HUDEP-2 (cell line): ENCODE measurements at regions not wholly inside any gene's neighbourhood (a gene's known extent, or its start where the extent isn't known, plus 50 kb on each side); places are given as distances from the start of the nearest gene placed in this dataset.
"Not testable (repeated sequence)": the region's sequence is repeated elsewhere in the genome, so short reads cannot be mapped to it uniquely, and the experiment has no call there.

Experiments
- DNase-seq, 76 experiments: peaks; one replicate each; lab custom pipeline; 2025; ENCODE audit not compliant: unreplicated experiment in 76 of 76; lab: John Stamatoyannopoulos, UW

- DNase-seq = no peak
These were observed 96.6 kb upstream of the SRD5A3 start for GRCh38 chr4:55249476-55249875.

GRCh38 chr4:55251342-55251741 is 94.7 kb upstream of the SRD5A3 start:
- no peak for DNase-seq

DNA sequence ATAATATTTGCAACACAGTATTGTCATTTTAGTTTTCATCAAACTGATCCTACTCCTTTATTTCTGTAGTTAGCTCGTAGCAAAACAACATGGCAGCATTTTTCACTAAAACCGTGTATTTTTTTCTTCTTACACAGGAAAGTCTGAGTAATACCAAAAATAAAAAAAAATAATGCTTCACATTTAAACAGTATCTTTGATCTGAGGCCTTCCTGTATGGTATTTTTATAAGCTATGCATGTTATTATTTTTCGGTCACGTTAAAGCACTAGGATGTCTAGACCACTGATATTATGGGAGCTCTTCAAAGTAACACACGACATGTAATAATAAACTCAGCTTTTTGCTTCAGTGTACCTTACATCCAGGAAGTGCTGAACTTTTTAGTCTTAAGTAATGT is 94.1 kb upstream of the SRD5A3 start:
- no peak for DNase-seq

GRCh38 chr4:55253948-55254593 is 92.0 kb upstream of the SRD5A3 start:
- no peak for DNase-seq

DNA sequence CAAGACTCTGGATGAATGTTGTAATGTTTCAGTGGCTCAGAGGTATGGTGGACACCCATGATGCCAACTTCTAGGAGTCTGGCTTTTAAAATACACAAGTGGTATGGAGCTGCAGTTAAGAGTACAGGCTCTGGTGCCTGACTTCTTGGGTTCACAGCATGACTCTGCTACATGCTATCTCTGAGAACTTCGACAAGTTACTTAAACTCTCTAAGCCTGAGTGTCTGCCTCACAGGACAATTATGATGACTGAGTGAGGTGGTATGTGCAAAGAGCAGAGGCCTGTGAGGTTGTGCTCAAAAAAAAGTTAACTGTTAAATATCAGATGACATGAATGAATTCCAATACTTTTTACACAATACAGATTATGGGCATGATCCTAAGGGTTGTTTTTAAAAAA is 90.9 kb upstream of the SRD5A3 start:
- no peak for DNase-seq

DNA sequence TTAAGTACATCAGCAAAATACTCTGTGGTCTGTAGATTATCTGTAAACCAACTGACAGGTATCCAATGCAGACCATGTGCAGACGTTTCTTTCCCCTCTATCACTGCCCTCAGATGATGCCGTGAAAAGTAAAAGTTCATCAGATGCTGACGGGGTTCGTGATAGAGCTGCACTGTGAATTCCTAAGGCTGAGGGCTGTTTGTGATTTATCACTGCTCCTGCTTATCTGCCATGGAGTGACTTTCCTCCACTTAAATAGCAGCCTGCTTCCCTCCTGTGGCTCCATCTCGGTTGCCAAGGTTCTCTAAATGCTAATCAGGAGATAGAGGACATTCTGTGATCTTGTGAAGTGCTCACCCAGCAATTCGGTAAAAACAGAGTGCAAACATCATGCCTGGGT is 89.3 kb upstream of the SRD5A3 start:
- DNase-seq = no peak

- DNase-seq = no peak
These were observed 87.7 kb upstream of the SRD5A3 start for GRCh38 chr4:55258152-55258865.

GRCh38 chr4:55259294-55259693 is 86.7 kb upstream of the SRD5A3 start:
- DNase-seq = no peak

DNA sequence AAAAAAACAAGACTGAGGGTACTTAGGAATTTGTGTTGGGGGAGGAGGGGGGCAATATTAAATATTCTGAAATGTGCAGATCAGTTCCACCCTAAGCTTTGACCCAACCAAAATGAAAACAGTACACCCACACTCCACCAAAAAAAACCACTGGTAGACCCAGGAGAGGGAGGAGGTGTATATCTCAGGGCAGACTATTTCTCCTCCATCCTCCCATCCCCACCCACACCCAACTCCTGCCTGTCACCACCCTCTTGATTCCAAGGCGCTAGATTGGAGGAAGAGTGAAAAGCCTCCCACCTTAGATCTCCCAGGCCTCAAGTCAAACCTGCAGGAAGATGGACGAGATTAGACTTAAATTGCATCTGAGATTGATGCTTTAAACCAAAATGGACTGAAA is 76.6 kb upstream of the SRD5A3 start:
- no peak for DNase-seq

GRCh38 chr4:55269995-55270394 is 76.0 kb upstream of the SRD5A3 start:
- no peak for DNase-seq

- DNase-seq = no peak
These were observed 75.6 kb upstream of the SRD5A3 start for GRCh38 chr4:55270481-55270880.

DNA sequence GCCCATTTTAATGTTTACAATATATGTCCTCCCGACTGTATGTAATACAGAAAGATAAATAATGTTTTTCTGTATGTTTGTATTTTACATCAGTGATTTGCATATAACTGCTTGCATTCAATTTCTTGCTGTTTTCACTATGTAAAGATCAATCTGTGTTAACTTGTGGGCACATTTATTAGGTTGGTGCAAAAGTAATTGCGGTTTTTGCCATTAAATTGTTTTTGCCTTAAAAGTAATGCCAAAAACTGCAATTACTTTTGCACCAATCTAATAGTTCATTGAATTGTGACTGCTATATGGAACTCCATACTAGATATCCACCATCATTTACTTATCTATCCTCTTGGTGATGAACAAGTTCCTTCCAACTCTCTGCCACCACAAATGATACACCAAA is 73.9 kb upstream of the SRD5A3 start:
- no peak for DNase-seq

DNA sequence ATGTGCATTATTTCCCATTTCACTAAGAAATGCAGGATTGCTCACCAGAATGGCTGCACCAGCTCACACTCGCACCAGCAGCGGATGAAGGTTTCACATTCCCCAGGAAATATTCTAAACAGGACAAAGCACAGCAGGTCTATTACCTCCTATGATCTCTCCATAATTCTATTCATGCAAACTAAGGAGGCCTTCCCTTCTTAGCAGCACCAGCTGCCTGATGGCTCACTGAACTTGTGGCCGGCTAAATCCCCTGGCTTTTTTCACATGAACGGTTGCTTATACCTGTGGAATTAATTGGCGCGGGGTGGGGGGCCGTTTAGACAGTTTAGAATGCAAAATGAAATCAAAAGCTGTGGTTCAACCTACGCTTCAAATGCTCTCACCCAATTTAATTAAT is 73.5 kb upstream of the SRD5A3 start:
- DNase-seq = no peak

DNA sequence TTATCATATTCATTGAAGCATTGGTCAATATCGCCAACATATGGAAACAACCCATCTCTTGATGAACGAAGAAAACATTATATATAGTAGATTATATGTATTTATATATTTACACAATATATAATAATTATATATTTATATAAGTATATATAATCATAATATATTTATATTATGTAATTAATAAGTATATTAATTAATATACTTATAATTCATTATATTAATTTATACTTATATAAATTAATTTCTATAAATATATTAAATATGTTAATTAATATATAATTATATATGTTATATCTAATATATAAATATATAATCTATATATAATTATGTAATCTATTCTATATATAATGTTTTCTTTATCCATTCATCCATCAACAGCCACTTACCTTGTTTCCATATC is 69.0 kb upstream of the SRD5A3 start:
- DNase-seq = no peak

- no peak for DNase-seq
These were observed 67.7 kb upstream of the SRD5A3 start for GRCh38 chr4:55278316-55278715.

- DNase-seq = not testable (repeated sequence)
These were observed 65.6 kb upstream of the SRD5A3 start for GRCh38 chr4:55280474-55280873.

DNA sequence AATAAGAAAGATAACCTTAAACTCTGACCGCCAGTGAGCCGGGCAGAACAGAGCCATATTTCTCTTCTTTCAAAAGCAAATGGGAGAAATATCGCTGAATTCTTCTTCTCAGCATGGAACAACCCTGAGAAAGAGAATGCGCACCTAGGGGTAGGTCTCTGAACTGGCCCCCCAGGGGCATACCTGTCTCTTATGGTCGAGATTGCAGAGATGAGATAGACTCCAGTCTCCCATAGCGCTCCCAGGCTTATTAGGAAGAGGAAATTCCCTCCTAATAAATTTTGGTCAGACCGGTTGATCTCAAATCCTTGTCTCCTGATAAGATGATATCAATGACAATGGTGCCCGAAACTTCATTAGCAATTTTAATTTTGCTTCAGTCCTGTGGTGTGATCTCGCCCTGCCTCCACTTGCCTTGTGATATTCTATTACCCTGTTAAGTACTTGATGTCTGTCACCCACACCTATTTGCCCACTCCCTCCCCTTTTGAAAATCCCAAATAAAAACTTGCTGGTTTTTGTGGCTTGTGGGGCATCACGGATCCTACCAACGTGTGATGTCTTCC is 64.8 kb upstream of the SRD5A3 start:
- DNase-seq = not testable (repeated sequence)

- no peak for DNase-seq
These were observed 61.7 kb upstream of the SRD5A3 start for GRCh38 chr4:55284331-55284730.

DNA sequence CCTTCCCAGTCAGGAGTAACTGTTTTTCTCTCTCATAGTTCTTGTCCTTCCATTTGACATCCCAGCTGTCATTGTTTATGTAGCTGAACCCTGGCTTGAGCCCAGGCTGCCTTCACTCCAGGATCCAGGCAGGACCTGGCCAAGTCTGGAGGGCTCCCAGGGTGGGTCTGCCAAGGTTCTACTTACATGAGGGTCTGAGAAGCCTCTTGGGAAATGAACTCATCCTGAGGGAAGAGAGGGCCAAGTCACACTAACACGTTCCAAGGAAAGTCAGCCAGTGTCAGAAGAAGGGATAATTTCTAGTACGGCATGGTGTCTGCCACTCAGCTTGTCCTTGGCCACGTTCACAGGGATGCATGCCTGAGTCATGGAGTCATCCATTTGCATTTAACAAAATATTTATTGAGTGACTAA is 54.8 kb upstream of the SRD5A3 start:
- DNase-seq = no peak

DNA sequence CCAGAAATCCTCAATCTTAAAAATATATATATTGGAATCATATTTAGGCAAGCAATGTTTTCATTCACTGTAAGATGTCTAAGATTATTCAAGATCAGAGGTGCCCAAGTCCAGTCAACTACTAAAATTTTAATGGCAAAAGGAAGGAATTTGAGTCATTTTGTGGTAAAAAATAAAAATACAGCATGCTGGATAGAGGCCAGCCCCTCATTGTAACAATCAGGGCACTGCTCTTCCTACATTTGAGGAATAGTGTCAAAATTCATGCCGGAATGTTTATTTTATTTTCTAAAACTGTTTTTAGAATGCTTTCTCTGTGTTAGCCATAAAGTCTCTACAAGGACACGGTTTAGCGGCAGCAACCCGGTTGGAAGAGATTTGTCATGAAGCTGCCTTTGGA is 49.9 kb upstream of the SRD5A3 start:
- no peak for DNase-seq
